ENCODE measurements at regions not wholly inside any gene's neighbourhood (a gene's known extent, or its start where the extent isn't known, plus 50 kb on each side); places are given as distances from the start of the nearest gene placed in this dataset.
A peak's percentile ranks its signal among the peaks of the same experiment; 100 is the strongest.

DNA sequence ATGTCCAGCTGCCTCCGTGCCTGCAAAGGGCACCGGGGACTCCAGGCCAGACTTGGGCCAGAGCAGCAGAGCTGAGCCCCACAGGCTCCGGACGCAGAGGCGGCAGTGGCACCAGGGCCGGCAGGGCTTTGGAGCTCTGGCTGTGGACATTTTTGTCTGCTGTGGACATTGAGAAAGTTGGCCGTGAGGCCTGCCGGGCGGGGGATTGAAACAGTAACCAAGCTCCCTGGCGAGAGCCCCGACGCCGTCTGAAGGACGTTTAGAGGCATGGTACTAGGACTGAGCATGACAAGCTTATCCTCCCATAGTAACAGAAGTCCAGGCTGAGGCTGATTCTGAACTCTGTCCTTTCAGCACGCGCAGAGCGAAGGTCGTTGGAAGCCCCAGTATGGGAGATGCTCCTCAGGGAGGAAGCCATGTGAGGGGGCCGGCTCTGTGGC lies 323.8 kb downstream of the AMY1C start:
- Histone ChIP-seq H3K4me2 (ENCODE audit: control insufficient read depth, insufficient read depth) (no peak overlapping the region), H3K4me1 (ENCODE audit: control insufficient read depth, insufficient read depth, low read length) (no peaks in the 10 kb centered on the region), H3K27ac (ENCODE audit: control insufficient read depth, insufficient read depth) (no peak overlapping the region), H3K9ac (ENCODE audit: control insufficient read depth, insufficient read depth, low read length) (no peak overlapping the region), H3K9me3 (replicated peaks; ENCODE audit: control insufficient read depth, insufficient read depth, low read length) (no peaks in the 10 kb centered on the region), H3K4me3 (no peak overlapping the region), H3K27me3 (replicated peaks in 1 of 2; ENCODE audit: control insufficient read depth in 2 of 2, insufficient read depth in 2 of 2, low read length in 1 of 2) (no peaks in the 10 kb centered on the region), H2AFZ (ENCODE audit: control insufficient read depth, low read depth, low read length) (no peak overlapping the region), H4K20me1 (ENCODE audit: control insufficient read depth, insufficient read depth) (no peaks in the 10 kb centered on the region), H3K36me3 (ENCODE audit: control insufficient read depth in 2 of 2, insufficient read depth in 2 of 2, low read length in 1 of 2) (no peaks in the 10 kb centered on the region), H3K79me2 (ENCODE audit: control insufficient read depth, insufficient read depth, low read length) (no peaks in the 10 kb centered on the region)
- SMC1A ChIA-PET (ENCODE audit: uncharacterized antibody, unreplicated experiment), result interaction anchor here (1.8 kb wide), 1 partner anchor 16 kb away, joined by 4 read pairs; no protein-coding TSS in a partner anchor
- FAIRE-seq, result no peak
- POLR2A ChIA-PET, result no interaction called here
- 75% methylated on average over 19 of the region's 19 CpGs for WGBS (ENCODE audit: insufficient coverage, insufficient replicate concordance, low lambda C conversion rate, missing lambda C conversion rate)
- no TSS peak for BruUV-seq (replicated peaks)
- intact Hi-C loops (cut with micrococcal nuclease; ENCODE audit: unreplicated experiment), result no loop called here
- peak; percentile 74 for ATAC-seq
- RAD21 ChIA-PET (ENCODE audit: unreplicated experiment), result interaction anchor here (1.2 kb wide), 1 partner anchor 16 kb away, joined by 3 read pairs; no protein-coding TSS in a partner anchor
- in situ Hi-C loops (cut with MboI), result no loop called here
- TF ChIP-seq GABPA (IDR thresholded peaks at IDR 0.05; ENCODE audit: low read depth) (no peak), CTCF (IDR thresholded peaks at IDR 0.05 in 2 of 3, conservative IDR thresholded peaks at IDR 0.05 in 1 of 3; ENCODE audit: control insufficient read depth in 2 of 3, extremely low read depth in 1 of 3, insufficient read depth in 1 of 3, low read depth in 3 of 3, low read length in 3 of 3) (no peak), HDAC6 (IDR thresholded peaks at IDR 0.05; ENCODE audit: unreplicated experiment) (no peak), IKZF2 (IDR thresholded peaks at IDR 0.05) (no peak), SMAD1 (IDR thresholded peaks at IDR 0.05; ENCODE audit: low read depth, partially characterized antibody) (no peak), MEF2B (IDR thresholded peaks at IDR 0.05; ENCODE audit: partially characterized antibody, poor library complexity, severe bottlenecking) (no peak), SMAD5 (IDR thresholded peaks at IDR 0.05; ENCODE audit: low read depth) (no peak), SREBF2 (IDR thresholded peaks at IDR 0.05; ENCODE audit: low read length) (no peak)
- CTCF ChIA-PET, result no interaction called here
- no peak for DNase-seq (ENCODE audit: low read depth, low spot score)

All from GM12878 (cell line).